NB4 (cell line): ENCODE measurements at regions not wholly inside any gene's neighbourhood (a gene's known extent, or its start where the extent isn't known, plus 50 kb on each side); places are given as distances from the start of the nearest gene placed in this dataset.

Source experiments
- DNase-seq: peaks from one replicate; pipeline ENCODE4 v3.0.0; 2010; ENCODE audit warnings: low read depth
- H3K4me3 ChIP-seq: one replicate; pipeline ENCODE4 v1.5.1; 2011; ENCODE audit warnings: mild to moderate bottlenecking, low read depth, low read length, moderate library complexity
- MAX ChIP-seq: IDR thresholded peaks from 2 replicates; pipeline ENCODE4 v1.6.1; 2011; ENCODE audit warnings: low read depth, low read length
- MYC ChIP-seq: IDR thresholded peaks from 2 replicates; pipeline ENCODE4 v1.6.1; 2011; ENCODE audit warnings: low read depth, low read length
- POLR2A ChIP-seq: IDR thresholded peaks from 2 replicates; pipeline ENCODE4 v1.6.1; 2011; ENCODE audit warnings: mild to moderate bottlenecking; ENCODE audit not compliant: insufficient read length; ENCODE audit errors: extremely low read depth
- TF ChIP-seq, protein P1 (sequence below): IDR thresholded peaks from one replicate; pipeline ENCODE4 v1.5.1; 2012; ENCODE audit warnings: low read depth, low read length

DNA sequence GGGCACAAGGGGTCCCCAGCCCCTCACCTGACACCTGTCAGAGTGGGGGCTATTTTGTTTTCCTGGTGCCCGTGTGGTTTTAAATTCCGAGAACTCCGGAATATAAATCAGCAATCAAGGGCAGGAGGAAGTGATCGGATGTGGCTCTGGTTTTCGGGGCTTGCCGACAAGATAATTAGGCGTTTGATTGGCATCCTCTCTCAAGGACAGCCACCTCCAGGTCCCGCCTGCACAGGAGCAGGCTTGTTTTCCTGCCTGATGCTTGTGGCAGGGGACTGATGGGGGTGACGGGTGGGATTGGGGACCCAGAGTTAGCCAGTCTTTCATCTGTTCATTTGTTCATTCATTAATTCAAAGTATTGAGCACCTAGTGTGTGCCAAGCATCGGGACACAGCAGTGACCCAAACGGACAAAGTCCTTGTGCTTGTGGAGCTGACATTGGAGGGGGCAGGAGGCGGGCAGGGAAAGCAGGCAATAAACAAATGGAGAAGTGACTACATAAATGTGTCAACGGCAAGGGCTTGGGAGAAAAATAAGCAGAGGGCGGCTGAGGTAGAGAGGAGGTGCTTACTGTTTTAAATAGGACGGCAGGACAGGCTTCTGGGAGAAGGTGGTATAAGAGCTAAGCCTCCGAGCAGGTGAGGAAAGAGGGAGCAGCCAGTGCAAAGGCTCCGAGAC lies 166.5 kb downstream of the PHETA1 start:
- H3K4me3 ChIP-seq = no peak overlapping the region
- TF ChIP-seq POLR2A (no peak), MYC (no peak), MAX (no peak)
- TF ChIP-seq, protein P1, sequence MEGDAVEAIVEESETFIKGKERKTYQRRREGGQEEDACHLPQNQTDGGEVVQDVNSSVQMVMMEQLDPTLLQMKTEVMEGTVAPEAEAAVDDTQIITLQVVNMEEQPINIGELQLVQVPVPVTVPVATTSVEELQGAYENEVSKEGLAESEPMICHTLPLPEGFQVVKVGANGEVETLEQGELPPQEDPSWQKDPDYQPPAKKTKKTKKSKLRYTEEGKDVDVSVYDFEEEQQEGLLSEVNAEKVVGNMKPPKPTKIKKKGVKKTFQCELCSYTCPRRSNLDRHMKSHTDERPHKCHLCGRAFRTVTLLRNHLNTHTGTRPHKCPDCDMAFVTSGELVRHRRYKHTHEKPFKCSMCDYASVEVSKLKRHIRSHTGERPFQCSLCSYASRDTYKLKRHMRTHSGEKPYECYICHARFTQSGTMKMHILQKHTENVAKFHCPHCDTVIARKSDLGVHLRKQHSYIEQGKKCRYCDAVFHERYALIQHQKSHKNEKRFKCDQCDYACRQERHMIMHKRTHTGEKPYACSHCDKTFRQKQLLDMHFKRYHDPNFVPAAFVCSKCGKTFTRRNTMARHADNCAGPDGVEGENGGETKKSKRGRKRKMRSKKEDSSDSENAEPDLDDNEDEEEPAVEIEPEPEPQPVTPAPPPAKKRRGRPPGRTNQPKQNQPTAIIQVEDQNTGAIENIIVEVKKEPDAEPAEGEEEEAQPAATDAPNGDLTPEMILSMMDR = no peak
- no peak for DNase-seq

GRCh38 chr12:111201495-111202236 lies 167.2 kb downstream of the PHETA1 start:
- TF ChIP-seq, protein P1 = no peak
- TF ChIP-seq MAX (no peak), POLR2A (no peak), MYC (no peak)
- no peak for DNase-seq
- H3K4me3 ChIP-seq = no peak overlapping the region

DNA sequence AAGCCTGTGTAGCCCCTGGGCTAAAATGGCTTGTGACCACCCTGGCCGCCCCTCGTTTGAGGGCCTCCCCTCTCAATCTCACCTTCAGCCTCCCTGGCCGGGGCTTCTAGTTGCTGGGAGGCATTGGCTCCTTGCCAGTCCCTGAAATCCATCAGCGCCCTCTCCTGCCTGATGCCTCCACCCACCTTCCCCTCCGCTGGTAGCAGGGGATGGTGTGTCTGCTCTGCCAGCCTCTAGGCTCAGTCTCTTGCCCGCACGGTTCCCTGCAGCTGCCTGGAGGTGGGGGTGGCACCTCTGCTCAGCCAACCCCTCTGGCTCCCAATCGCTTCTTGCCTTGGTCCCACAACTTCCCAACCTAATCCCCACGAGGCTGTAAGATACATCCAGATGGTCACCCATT lies 167.9 kb downstream of the PHETA1 start:
- TF ChIP-seq MAX (no peak), MYC (no peak), POLR2A (no peak)
- TF ChIP-seq, protein P1 = no peak
- DNase-seq = no peak

GRCh38 chr12:111197376-111197944 lies 171.4 kb downstream of the PHETA1 start:
- no peak overlapping the region for H3K4me3 ChIP-seq
- no peak for TF ChIP-seq MAX
- TF ChIP-seq POLR2A = no peak
- no peak for TF ChIP-seq MYC
- TF ChIP-seq, protein P1 = no peak
- DNase-seq = no peak

More for the DNA sequence above, 167.9 kb downstream of the PHETA1 start:
- H3K4me3 ChIP-seq = no peak overlapping the region

DNA sequence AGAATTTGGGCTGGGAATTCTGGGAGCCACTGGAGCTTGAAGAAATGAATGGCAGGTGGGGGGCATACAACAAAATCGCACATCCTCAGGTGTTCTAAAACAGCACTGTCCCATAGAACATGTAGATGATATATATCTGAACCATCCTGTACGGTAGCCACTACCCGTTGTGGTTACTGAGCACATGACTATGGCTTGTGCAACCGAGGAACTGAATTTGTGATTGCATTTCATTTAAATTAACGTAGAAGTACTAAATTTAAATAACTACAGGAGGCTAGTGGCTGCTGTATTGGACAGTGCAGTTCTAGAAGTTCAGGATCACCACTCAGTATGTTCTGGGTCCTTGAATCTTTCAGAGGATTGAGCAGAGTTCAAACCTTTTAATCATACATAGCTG lies 172.4 kb downstream of the PHETA1 start:
- DNase-seq = peak; percentile 78
- no peak overlapping the region for H3K4me3 ChIP-seq
- peak; percentile 84 for TF ChIP-seq MYC
- TF ChIP-seq, protein P1 = no peak
- peak; percentile 87 for TF ChIP-seq MAX
- no peak for TF ChIP-seq POLR2A
